HepG2 (cell line): ENCODE measurements at regions not wholly inside any gene's neighbourhood (a gene's known extent, or its start where the extent isn't known, plus 50 kb on each side); places are given as distances from the start of the nearest gene placed in this dataset.

Experiments used
- CCAR2 ChIP-seq: fragments of 200-400 bp; formaldehyde crosslinking; optimal IDR thresholded peaks from 2 replicates; pipeline ENCODE3; 2018; ENCODE audit warnings: low read depth, mild to moderate bottlenecking, low read length, moderate library complexity
- JARID2 ChIP-seq: sonication (generic); formaldehyde crosslinking; IDR thresholded peaks from 2 replicates; pipeline ENCODE4 v1.8.1; 2023; ENCODE audit warnings: missing genetic modification reagents, inconsistent platforms; ENCODE audit not compliant: insufficient replicate concordance
- MYNN ChIP-seq: sonication (generic); formaldehyde crosslinking; IDR thresholded peaks from 2 replicates; pipeline ENCODE4 v1.4.0; 2020; ENCODE audit warnings: mild to moderate bottlenecking, low read depth, missing genetic modification reagents
- TEAD3 ChIP-seq: optimal IDR thresholded peaks from 2 replicates; pipeline ENCODE3; 2016; ENCODE audit warnings: borderline replicate concordance
- THAP11 ChIP-seq: IDR thresholded peaks from 2 replicates; pipeline ENCODE4 v1.6.1; 2016; ENCODE audit warnings: missing biosample characterization, missing genetic modification reagents
- TIGD3 ChIP-seq: sonication (generic); formaldehyde crosslinking; IDR thresholded peaks from 2 replicates; pipeline ENCODE4 v1.5.1; 2020; ENCODE audit warnings: mild to moderate bottlenecking, missing genetic modification reagents, borderline replicate concordance
- ZBED4 ChIP-seq: sonication (generic); formaldehyde crosslinking; IDR thresholded peaks from 2 replicates; pipeline ENCODE4 v1.4.0; 2020; ENCODE audit warnings: missing genetic modification reagents, borderline replicate concordance
- ZNF282 ChIP-seq: fragments of 450-650 bp; IDR thresholded peaks from 2 replicates; pipeline ENCODE4 v1.6.1; 2018; ENCODE audit not compliant: partially characterized antibody
- ZNF333 ChIP-seq: sonication (generic); formaldehyde crosslinking; IDR thresholded peaks from 2 replicates; pipeline ENCODE4 v1.4.0; 2020; ENCODE audit warnings: mild to moderate bottlenecking, missing genetic modification reagents, borderline replicate concordance
- ZNF562 ChIP-seq: sonication (generic); formaldehyde crosslinking; IDR thresholded peaks from 2 replicates; pipeline ENCODE4 v1.8.0; 2022; ENCODE audit warnings: missing genetic modification reagents, borderline replicate concordance
- ZNF619 ChIP-seq: sonication (generic); formaldehyde crosslinking; IDR thresholded peaks from 2 replicates; pipeline ENCODE4 v1.4.0; 2020; ENCODE audit warnings: mild to moderate bottlenecking, missing genetic modification reagents
- ZNF644 ChIP-seq: IDR thresholded peaks from 2 replicates; pipeline ENCODE4 v1.6.1; 2016; ENCODE audit warnings: low read depth
- ZNF746 ChIP-seq: sonication (generic); formaldehyde crosslinking; IDR thresholded peaks from 2 replicates; pipeline ENCODE4 v1.8.0; 2022; ENCODE audit warnings: mild to moderate bottlenecking, missing genetic modification reagents
- ZNF766 ChIP-seq: sonication (generic); formaldehyde crosslinking; IDR thresholded peaks from 2 replicates; pipeline ENCODE4 v1.5.0; 2020; ENCODE audit warnings: missing genetic modification reagents, borderline replicate concordance
- TF ChIP-seq, protein P1 (sequence below): sonication (generic); formaldehyde crosslinking; IDR thresholded peaks from 2 replicates; pipeline ENCODE4 v1.8.1; 2023; ENCODE audit warnings: missing genetic modification reagents, inconsistent platforms, borderline replicate concordance
- TF ChIP-seq, protein P2 (sequence below): sonication (generic); formaldehyde crosslinking; IDR thresholded peaks from 2 replicates; pipeline ENCODE4 v1.5.1; 2020; ENCODE audit warnings: mild to moderate bottlenecking, missing genetic modification reagents, borderline replicate concordance

DNA sequence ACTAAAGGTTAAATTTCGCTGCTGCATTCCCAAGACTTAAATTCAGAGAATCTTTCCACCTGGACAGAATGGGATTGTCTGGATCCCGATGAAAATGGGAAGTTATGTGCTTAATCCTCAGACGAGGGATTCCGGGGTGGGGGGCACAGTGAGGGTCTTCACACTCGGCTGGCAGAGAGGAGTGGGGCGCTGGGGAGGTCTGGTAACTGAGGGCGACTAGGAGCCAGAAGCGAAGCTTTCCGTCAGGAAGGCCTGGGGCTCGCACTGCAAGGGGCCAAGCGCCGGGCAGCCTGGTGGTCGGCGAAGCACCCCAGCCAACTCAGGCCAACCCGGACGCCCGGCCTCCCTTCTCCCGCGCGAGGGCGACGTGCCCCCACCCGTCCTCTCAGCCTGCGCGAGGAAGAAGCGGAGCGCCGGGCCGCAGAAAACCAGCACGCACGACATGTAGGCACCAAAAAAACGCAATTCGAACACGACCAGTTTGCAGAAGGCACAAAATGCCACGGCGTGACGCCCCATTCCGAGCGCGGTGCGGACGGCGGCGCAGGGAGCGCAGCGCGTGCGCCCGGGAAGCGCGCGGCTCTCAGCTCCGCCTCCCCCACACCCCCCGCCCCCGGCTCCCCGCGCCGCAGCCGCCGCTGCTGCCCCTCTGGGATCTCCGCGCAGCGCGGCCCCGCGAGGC is 188.1 kb downstream of the ZEB2 start (continued):
- TF ChIP-seq ZBED4 (CRISPR knock-in tag) (no peak), MYNN (CRISPR knock-in tag) (no peak), CCAR2 (no peak), ZNF746 (CRISPR knock-in tag) (peak; percentile 57; the same call in 1 of the 2 replicates), THAP11 (CRISPR knock-in tag) (peak; percentile 46), ZNF766 (CRISPR knock-in tag) (peak; percentile 37; the same call in 1 of the 2 replicates), ZNF619 (no peak), ZNF644 (CRISPR knock-in tag) (0 out of 2 replicates have a peak, but pooled peaks have one; percentile 16), TIGD3 (0 out of 2 replicates have a peak, but pooled peaks have one; percentile 76), ZNF282 (no peak), TEAD3 (CRISPR knock-in tag) (peak; percentile 47), ZNF333 (CRISPR knock-in tag) (no peak; the same call in 1 of the 2 replicates), JARID2 (no peak), ZNF562 (CRISPR knock-in tag) (no peak)
- TF ChIP-seq, protein P1, sequence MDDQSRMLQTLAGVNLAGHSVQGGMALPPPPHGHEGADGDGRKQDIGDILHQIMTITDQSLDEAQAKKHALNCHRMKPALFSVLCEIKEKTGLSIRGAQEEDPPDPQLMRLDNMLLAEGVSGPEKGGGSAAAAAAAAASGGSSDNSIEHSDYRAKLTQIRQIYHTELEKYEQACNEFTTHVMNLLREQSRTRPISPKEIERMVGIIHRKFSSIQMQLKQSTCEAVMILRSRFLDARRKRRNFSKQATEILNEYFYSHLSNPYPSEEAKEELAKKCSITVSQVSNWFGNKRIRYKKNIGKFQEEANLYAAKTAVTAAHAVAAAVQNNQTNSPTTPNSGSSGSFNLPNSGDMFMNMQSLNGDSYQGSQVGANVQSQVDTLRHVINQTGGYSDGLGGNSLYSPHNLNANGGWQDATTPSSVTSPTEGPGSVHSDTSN (CRISPR knock-in tag): no peak
- TF ChIP-seq, protein P2, sequence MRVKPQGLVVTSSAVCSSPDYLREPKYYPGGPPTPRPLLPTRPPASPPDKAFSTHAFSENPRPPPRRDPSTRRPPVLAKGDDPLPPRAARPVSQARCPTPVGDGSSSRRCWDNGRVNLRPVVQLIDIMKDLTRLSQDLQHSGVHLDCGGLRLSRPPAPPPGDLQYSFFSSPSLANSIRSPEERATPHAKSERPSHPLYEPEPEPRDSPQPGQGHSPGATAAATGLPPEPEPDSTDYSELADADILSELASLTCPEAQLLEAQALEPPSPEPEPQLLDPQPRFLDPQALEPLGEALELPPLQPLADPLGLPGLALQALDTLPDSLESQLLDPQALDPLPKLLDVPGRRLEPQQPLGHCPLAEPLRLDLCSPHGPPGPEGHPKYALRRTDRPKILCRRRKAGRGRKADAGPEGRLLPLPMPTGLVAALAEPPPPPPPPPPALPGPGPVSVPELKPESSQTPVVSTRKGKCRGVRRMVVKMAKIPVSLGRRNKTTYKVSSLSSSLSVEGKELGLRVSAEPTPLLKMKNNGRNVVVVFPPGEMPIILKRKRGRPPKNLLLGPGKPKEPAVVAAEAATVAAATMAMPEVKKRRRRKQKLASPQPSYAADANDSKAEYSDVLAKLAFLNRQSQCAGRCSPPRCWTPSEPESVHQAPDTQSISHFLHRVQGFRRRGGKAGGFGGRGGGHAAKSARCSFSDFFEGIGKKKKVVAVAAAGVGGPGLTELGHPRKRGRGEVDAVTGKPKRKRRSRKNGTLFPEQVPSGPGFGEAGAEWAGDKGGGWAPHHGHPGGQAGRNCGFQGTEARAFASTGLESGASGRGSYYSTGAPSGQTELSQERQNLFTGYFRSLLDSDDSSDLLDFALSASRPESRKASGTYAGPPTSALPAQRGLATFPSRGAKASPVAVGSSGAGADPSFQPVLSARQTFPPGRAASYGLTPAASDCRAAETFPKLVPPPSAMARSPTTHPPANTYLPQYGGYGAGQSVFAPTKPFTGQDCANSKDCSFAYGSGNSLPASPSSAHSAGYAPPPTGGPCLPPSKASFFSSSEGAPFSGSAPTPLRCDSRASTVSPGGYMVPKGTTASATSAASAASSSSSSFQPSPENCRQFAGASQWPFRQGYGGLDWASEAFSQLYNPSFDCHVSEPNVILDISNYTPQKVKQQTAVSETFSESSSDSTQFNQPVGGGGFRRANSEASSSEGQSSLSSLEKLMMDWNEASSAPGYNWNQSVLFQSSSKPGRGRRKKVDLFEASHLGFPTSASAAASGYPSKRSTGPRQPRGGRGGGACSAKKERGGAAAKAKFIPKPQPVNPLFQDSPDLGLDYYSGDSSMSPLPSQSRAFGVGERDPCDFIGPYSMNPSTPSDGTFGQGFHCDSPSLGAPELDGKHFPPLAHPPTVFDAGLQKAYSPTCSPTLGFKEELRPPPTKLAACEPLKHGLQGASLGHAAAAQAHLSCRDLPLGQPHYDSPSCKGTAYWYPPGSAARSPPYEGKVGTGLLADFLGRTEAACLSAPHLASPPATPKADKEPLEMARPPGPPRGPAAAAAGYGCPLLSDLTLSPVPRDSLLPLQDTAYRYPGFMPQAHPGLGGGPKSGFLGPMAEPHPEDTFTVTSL: 0 out of 2 replicates have a peak, but pooled peaks have one; percentile 48
